ENCODE measurements at regions not wholly inside any gene's neighbourhood (a gene's known extent, or its start where the extent isn't known, plus 50 kb on each side); places are given as distances from the start of the nearest gene placed in this dataset.

DNA sequence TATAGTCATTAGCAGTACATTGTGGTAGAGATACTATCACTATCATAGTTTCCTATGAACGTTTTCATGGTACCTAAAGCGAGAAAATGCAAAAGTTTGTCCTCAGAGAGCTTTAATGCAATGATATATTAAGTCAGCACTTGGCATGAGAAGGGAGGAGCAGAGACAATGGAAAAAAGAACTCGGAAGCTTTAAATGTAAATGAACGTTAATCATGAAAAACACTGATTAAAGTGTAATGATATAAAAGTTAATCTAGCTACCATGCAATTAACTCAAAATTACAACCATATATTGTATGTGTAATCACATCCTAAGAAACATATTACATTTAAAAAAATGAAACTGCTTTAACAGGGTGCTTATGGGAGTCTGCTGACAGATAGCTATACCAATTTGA lies 282.7 kb downstream of the HDGFL1 start:
- Histone ChIP-seq H3K4me3 (no peak overlapping the region), H3K36me3 (no peaks in the 10 kb centered on the region), H3K27me3 (no peaks in the 10 kb centered on the region), H3K27ac (no peak overlapping the region), H3K9me3 (no peaks in the 10 kb centered on the region), H3K4me1 (no peaks in the 10 kb centered on the region), H3K9ac (ENCODE audit: low read depth in 2 of 2, low read length in 2 of 2) (no peak overlapping the region)
- intact Hi-C loops (cut with DNase I), result no loop called here
- TF ChIP-seq, protein P1, sequence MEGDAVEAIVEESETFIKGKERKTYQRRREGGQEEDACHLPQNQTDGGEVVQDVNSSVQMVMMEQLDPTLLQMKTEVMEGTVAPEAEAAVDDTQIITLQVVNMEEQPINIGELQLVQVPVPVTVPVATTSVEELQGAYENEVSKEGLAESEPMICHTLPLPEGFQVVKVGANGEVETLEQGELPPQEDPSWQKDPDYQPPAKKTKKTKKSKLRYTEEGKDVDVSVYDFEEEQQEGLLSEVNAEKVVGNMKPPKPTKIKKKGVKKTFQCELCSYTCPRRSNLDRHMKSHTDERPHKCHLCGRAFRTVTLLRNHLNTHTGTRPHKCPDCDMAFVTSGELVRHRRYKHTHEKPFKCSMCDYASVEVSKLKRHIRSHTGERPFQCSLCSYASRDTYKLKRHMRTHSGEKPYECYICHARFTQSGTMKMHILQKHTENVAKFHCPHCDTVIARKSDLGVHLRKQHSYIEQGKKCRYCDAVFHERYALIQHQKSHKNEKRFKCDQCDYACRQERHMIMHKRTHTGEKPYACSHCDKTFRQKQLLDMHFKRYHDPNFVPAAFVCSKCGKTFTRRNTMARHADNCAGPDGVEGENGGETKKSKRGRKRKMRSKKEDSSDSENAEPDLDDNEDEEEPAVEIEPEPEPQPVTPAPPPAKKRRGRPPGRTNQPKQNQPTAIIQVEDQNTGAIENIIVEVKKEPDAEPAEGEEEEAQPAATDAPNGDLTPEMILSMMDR (IDR thresholded peaks at IDR 0.05), result no peak
- DNase-seq, result no peak

DNA sequence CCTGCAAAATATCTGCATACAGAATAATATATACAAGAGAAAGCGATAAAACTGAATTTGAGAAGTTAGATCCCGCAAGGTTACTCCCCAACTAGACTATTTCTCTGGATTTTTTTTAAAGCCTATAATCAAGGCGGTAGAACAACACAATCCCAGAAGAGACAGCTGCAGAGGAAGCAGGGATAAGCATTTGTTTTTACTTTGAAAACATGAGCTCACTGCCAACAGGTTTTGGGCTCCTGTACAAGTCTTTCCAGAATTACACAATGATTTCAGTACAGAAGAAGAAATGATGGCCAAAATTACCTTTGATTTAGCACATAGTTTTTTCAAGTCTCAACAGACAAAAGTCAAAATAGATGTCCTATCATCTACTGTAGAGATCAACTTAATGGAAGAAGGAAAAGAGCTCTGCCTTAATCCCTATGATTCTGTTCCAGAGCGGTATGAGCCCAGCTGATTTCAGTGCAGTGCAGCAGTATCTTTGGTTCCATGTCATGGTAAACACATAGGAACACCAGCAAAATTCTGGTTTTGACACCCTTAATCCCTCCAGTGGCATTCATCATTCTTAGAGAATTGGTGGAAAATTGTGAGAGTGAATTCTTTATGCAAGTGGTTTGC lies 304.3 kb downstream of the HDGFL1 start:
- no peak overlapping the region for H3K27ac ChIP-seq
- TF ChIP-seq, protein P1 (IDR thresholded peaks at IDR 0.05), result no peak
- H3K4me1 ChIP-seq, result no peaks in the 10 kb centered on the region
- H3K4me3 ChIP-seq, result no peak overlapping the region
- no peak overlapping the region for H3K9ac ChIP-seq (ENCODE audit: low read depth in 2 of 2, low read length in 2 of 2)
- DNase-seq, result no peak
- intact Hi-C loops (cut with DNase I), result no loop called here
- no peaks in the 10 kb centered on the region for H3K27me3 ChIP-seq
- H3K9me3 ChIP-seq, result no peaks in the 10 kb centered on the region
- H3K36me3 ChIP-seq, result no peaks in the 10 kb centered on the region

DNA sequence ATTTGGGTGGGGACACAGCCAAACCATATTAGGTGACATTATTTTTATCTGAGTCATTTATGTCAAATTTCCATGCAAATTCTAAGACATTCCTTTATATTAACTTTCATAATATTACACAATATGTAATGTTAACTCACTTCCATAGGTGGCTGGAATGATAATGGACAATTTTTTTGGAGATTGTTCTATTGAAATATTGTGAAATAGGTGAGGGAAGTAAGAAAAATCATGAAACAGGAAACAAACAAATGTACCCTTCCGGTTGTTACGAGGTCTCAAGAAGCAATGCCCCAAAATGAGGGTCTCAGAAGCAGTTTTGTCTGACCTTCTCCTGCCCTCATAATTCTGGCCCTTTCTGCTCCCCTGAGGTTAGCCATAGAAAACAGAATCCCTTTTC lies 306.5 kb downstream of the HDGFL1 start:
- Histone ChIP-seq H3K27ac (no peak overlapping the region), H3K9ac (ENCODE audit: low read depth in 2 of 2, low read length in 2 of 2) (no peak overlapping the region), H3K9me3 (no peaks in the 10 kb centered on the region), H3K4me1 (no peaks in the 10 kb centered on the region), H3K27me3 (no peaks in the 10 kb centered on the region), H3K4me3 (no peak overlapping the region), H3K36me3 (no peaks in the 10 kb centered on the region)
- no peak for DNase-seq
- TF ChIP-seq, protein P1 (IDR thresholded peaks at IDR 0.05), result no peak
- intact Hi-C loops (cut with DNase I), result no loop called here

DNA sequence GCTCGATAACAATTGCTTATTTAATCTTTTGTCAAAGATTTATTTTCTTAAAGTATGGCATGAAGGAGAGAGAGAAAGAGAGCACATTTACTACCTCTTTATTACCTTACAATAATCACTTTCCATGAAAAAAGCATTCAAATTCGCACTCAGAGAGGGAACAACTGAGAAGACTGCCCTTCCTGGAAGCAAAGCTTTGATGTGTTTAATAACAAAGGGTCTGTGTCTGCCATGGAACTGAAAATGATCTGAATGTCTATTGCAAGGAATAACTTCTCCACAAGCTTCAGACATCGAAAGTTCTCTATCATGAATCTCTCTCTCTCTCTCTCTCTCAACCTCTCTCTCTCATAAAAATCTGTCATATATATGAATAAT lies 308.9 kb downstream of the HDGFL1 start:
- no peak for DNase-seq
- TF ChIP-seq, protein P1 (IDR thresholded peaks at IDR 0.05), result no peak
- H3K9ac ChIP-seq (ENCODE audit: low read depth in 2 of 2, low read length in 2 of 2), result no peak overlapping the region
- H3K27me3 ChIP-seq, result no peaks in the 10 kb centered on the region
- H3K36me3 ChIP-seq, result no peaks in the 10 kb centered on the region
- no peak overlapping the region for H3K4me3 ChIP-seq
- H3K27ac ChIP-seq, result no peak overlapping the region
- H3K4me1 ChIP-seq, result no peaks in the 10 kb centered on the region
- H3K9me3 ChIP-seq, result no peaks in the 10 kb centered on the region
- intact Hi-C loops (cut with DNase I), result no loop called here

DNA sequence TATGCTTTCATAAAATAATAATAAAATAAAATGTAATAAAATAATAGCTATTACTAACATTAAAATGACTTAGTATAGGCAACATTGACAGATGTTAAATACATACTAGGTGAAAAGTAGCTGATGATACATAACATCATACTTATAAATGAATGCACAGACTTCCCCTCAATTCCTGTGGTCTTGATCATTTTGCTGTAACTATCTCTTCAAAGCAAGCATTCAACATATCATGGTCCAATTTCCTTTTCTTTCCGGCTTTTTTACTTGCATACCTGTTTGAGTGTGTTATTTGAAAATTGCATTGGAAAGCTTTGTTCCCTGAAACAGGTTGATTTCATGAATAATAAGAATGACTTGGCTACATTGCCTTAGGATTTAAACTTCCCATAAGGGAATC lies 309.3 kb downstream of the HDGFL1 start:
- intact Hi-C loops (cut with DNase I), result no loop called here
- H3K27ac ChIP-seq, result no peak overlapping the region
- DNase-seq, result no peak

More for the DNA sequence above, 309.3 kb downstream of the HDGFL1 start:
- TF ChIP-seq, protein P1 (IDR thresholded peaks at IDR 0.05), result no peak
- Histone ChIP-seq H3K27me3 (no peaks in the 10 kb centered on the region), H3K36me3 (no peaks in the 10 kb centered on the region), H3K4me1 (no peaks in the 10 kb centered on the region), H3K9ac (ENCODE audit: low read depth in 2 of 2, low read length in 2 of 2) (no peak overlapping the region), H3K9me3 (no peaks in the 10 kb centered on the region), H3K4me3 (no peak overlapping the region)
